HUES64 (cell line): ENCODE measurements at regions not wholly inside any gene's neighbourhood (a gene's known extent, or its start where the extent isn't known, plus 50 kb on each side); places are given as distances from the start of the nearest gene placed in this dataset.

ENCODE experiments used
- H3K27ac ChIP-seq: 2 replicates; pipeline ENCODE4 v1.7.0; 2013; ENCODE audit warnings: low read depth, low read length, inconsistent platforms
- H3K27me3 ChIP-seq: 2 replicates; pipeline ENCODE4 v1.6.1; 2013; ENCODE audit warnings: mild to moderate bottlenecking, low read length; ENCODE audit not compliant: insufficient read depth
- H3K36me3 ChIP-seq: 2 replicates; pipeline ENCODE4 v1.6.1; 2013; ENCODE audit warnings: mild to moderate bottlenecking, low read length; ENCODE audit not compliant: insufficient read depth
- H3K4me1 ChIP-seq: 2 replicates; pipeline ENCODE4 v1.6.1; 2013; ENCODE audit warnings: mild to moderate bottlenecking, low read length, moderate library complexity; ENCODE audit not compliant: insufficient read depth
- H3K4me3 ChIP-seq: 2 replicates; pipeline ENCODE4 v1.5.1; 2013; ENCODE audit warnings: mild to moderate bottlenecking, low read length, moderate library complexity
- H3K9ac ChIP-seq: 2 replicates; pipeline ENCODE4 v1.6.1; 2013; ENCODE audit warnings: mild to moderate bottlenecking, low read depth, low read length
- H3K9me3 ChIP-seq: 2 replicates; pipeline ENCODE4 v1.6.1; 2013; ENCODE audit warnings: low read depth, low read length; ENCODE audit not compliant: insufficient read depth
- WGBS: fragments of 150-250, 120-280 bp; methylation state at CpG from one replicate; pipeline ENCODE4 v1.1.7; 2013; ENCODE audit warnings: missing lambda C conversion rate; 5-methylcytosine and 5-hydroxymethylcytosine counted together

- no peaks in the 10 kb centered on the region for H3K36me3 ChIP-seq
- H3K27ac ChIP-seq, result no peak overlapping the region
- H3K4me3 ChIP-seq, result no peak overlapping the region
- no peaks in the 10 kb centered on the region for H3K4me1 ChIP-seq
- WGBS, result 95% methylated on average over 1 of the region's 1 CpG
- H3K9ac ChIP-seq, result no peak overlapping the region
- H3K9me3 ChIP-seq, result no peaks in the 10 kb centered on the region
- no peaks in the 10 kb centered on the region for H3K27me3 ChIP-seq
These were observed 650.5 kb upstream of the KLHL29 start for GRCh38 chr2:22734373-22735045.

GRCh38 chr2:22737144-22737543 is 647.8 kb upstream of the KLHL29 start:
- Histone ChIP-seq H3K4me1 (no peaks in the 10 kb centered on the region), H3K9ac (no peak overlapping the region), H3K27ac (no peak overlapping the region), H3K27me3 (no peaks in the 10 kb centered on the region), H3K9me3 (no peaks in the 10 kb centered on the region), H3K36me3 (no peaks in the 10 kb centered on the region), H3K4me3 (no peak overlapping the region)
- 77% methylated on average over 2 of the region's 3 CpGs for WGBS

- no peaks in the 10 kb centered on the region for H3K36me3 ChIP-seq
- no peaks in the 10 kb centered on the region for H3K27me3 ChIP-seq
- H3K9ac ChIP-seq, result no peak overlapping the region
These were observed 643.8 kb upstream of the KLHL29 start for GRCh38 chr2:22741216-22741615.

GRCh38 chr2:22748909-22749308 is 636.1 kb upstream of the KLHL29 start:
- Histone ChIP-seq H3K4me1 (no peaks in the 10 kb centered on the region), H3K9ac (no peak overlapping the region), H3K36me3 (no peaks in the 10 kb centered on the region), H3K9me3 (no peaks in the 10 kb centered on the region), H3K4me3 (no peak overlapping the region), H3K27me3 (no peaks in the 10 kb centered on the region), H3K27ac (no peak overlapping the region)
- WGBS, result 86% methylated on average over 1 of the region's 1 CpG

More at GRCh38 chr2:22741216-22741615, 643.8 kb upstream of the KLHL29 start:
- WGBS, result 65% methylated on average over 3 of the region's 3 CpGs
- Histone ChIP-seq H3K4me3 (no peak overlapping the region), H3K27ac (no peak overlapping the region), H3K4me1 (no peaks in the 10 kb centered on the region), H3K9me3 (no peaks in the 10 kb centered on the region)

GRCh38 chr2:22753476-22753875 is 631.5 kb upstream of the KLHL29 start:
- Histone ChIP-seq H3K9me3 (no peaks in the 10 kb centered on the region), H3K4me1 (no peaks in the 10 kb centered on the region), H3K4me3 (no peak overlapping the region), H3K27ac (no peak overlapping the region), H3K9ac (no peak overlapping the region), H3K27me3 (no peaks in the 10 kb centered on the region), H3K36me3 (no peaks in the 10 kb centered on the region)
- WGBS, result 95% methylated on average over 7 of the region's 7 CpGs

GRCh38 chr2:22756276-22757043 is 628.5 kb upstream of the KLHL29 start:
- 94% methylated on average over 7 of the region's 9 CpGs for WGBS
- no peak overlapping the region for H3K4me3 ChIP-seq
- no peaks in the 10 kb centered on the region for H3K27me3 ChIP-seq
- no peaks in the 10 kb centered on the region for H3K9me3 ChIP-seq
- H3K4me1 ChIP-seq, result no peaks in the 10 kb centered on the region
- H3K36me3 ChIP-seq, result no peaks in the 10 kb centered on the region
- no peak overlapping the region for H3K9ac ChIP-seq
- no peak overlapping the region for H3K27ac ChIP-seq

- H3K4me3 ChIP-seq, result no peak overlapping the region
- H3K4me1 ChIP-seq, result 0 out of 2 replicates have a peak, but pooled peaks cover 6% of the 10 kb centered on the region
- no peak overlapping the region for H3K27ac ChIP-seq
- no peaks in the 10 kb centered on the region; the same call in 1 of the 2 replicates for H3K9me3 ChIP-seq
- WGBS, result 94% methylated on average over 3 of the region's 3 CpGs
- no peak overlapping the region for H3K9ac ChIP-seq
- H3K27me3 ChIP-seq, result no peaks in the 10 kb centered on the region
- no peaks in the 10 kb centered on the region for H3K36me3 ChIP-seq
These were observed 615.5 kb upstream of the KLHL29 start for GRCh38 chr2:22769497-22769896.

GRCh38 chr2:22784566-22784965 is 600.4 kb upstream of the KLHL29 start:
- Histone ChIP-seq H3K4me3 (no peak overlapping the region), H3K9me3 (no peaks in the 10 kb centered on the region), H3K27me3 (no peaks in the 10 kb centered on the region), H3K27ac (no peak overlapping the region), H3K36me3 (no peaks in the 10 kb centered on the region), H3K4me1 (peaks cover 12% of the 10 kb centered on the region), H3K9ac (no peak overlapping the region)
- 52% methylated on average over 5 of the region's 5 CpGs for WGBS

GRCh38 chr2:22786817-22787216 is 598.2 kb upstream of the KLHL29 start:
- 100% methylated on average over 2 of the region's 2 CpGs for WGBS
- Histone ChIP-seq H3K9ac (no peak overlapping the region), H3K36me3 (no peaks in the 10 kb centered on the region), H3K9me3 (no peaks in the 10 kb centered on the region), H3K27ac (no peak overlapping the region), H3K4me1 (peaks cover 19% of the 10 kb centered on the region), H3K27me3 (no peaks in the 10 kb centered on the region), H3K4me3 (no peak overlapping the region)

GRCh38 chr2:22787745-22788144 is 597.2 kb upstream of the KLHL29 start:
- Histone ChIP-seq H3K36me3 (no peaks in the 10 kb centered on the region), H3K9ac (no peak overlapping the region), H3K9me3 (no peaks in the 10 kb centered on the region), H3K4me1 (peaks cover 22% of the 10 kb centered on the region), H3K27me3 (no peaks in the 10 kb centered on the region), H3K4me3 (no peak overlapping the region), H3K27ac (no peak overlapping the region)
- WGBS, result no CpG with 5 or more reads among the region's 1 CpG

- Histone ChIP-seq H3K9ac (no peak overlapping the region), H3K4me1 (peaks cover 22% of the 10 kb centered on the region), H3K9me3 (no peaks in the 10 kb centered on the region), H3K27ac (no peak overlapping the region), H3K36me3 (no peaks in the 10 kb centered on the region), H3K4me3 (no peak overlapping the region), H3K27me3 (no peaks in the 10 kb centered on the region)
- 92% methylated on average over 7 of the region's 7 CpGs for WGBS
These were observed 596.1 kb upstream of the KLHL29 start for GRCh38 chr2:22788749-22789327.
